HG03095 (cell line): ENCODE measurements at regions not wholly inside any gene's neighbourhood (a gene's known extent, or its start where the extent isn't known, plus 50 kb on each side); places are given as distances from the start of the nearest gene placed in this dataset.

Experiments
- ATAC-seq: cut with Tn5 transposase; IDR thresholded peaks from one replicate; pipeline ENCODE4 v1.9.1; 2021; ENCODE audit warnings: moderate library complexity; ENCODE audit not compliant: unreplicated experiment

DNA sequence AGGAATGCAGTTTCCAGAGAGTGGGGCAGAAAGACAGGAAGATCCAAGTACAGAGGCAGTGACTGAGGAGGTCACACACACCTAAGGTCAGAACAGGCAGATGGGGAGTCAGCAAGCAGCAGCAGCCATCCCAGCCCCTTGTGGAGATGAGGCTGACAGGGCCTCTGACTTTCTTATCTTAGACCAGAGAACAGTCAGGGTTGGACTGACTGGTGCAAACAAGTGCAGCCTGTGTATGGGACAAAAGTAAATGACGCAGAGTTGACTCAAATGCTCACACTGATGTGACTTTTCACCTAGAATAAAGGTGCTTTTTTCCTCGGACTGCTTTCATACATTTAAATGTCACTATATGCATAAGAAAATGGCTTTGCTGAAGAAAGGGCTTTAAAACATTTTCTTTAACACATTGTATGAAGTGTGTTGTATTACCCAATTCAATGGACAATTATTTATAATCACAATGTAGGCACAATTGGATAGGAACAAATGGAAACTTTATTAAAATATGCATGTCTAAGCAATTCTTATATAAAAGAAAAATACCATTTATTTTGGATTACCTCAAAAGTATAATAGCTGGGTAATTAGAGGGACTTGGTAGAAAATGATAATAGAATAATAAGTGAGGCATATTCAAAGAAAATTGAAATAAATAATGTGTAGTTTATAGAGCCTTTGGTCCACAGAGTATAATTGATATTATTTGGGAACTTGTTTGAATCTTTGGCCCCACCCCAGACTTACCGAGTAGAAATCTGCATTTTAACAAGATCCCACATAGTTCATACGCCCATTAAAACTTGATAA, 1321.5 kb upstream of the CELF4 start:
- no peak for ATAC-seq

DNA sequence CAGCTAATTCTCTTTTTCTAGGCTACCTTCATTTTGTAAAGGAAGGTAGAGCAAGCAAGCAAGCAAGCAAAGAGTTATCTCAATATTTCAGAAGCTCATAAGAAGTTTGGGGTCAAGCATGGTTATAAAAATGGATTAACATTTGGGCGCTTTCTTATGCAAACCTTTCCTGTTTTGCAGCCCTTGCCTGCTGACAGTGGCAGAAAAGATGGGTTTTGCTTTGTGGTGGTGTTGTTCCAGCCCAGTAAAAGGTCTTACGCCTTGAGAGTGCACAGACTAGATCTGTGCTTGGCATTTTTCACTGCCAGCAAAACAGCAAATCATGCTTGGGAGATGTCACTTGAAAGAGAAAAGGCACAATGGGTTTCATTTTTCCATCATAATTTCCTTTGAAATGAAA, 1320.6 kb upstream of the CELF4 start:
- ATAC-seq, result no peak

DNA sequence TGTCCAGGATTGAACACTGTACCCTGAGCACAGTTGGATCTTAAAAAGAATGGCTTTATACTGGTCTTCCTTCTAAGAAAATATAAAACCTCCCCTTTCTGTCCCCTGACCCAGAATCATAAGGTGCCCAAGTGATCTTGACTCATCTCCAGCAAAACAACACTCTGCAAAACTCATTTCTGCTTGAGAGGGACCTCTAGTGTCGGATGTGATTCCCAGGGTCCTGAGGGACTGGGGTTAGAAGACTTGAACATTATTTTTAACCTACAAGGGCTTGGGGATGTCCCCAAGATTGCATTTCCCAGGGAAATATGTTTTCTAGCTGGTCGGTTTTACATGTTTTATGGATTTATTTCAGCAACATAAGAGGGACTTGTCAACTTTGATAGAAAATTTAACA, 1318.5 kb upstream of the CELF4 start:
- ATAC-seq, result no peak

GRCh38 chr18:38883111-38883510, 1317.5 kb upstream of the CELF4 start:
- no peak for ATAC-seq

GRCh38 chr18:38879871-38880270, 1314.3 kb upstream of the CELF4 start:
- no peak for ATAC-seq

GRCh38 chr18:38872342-38872741, 1306.7 kb upstream of the CELF4 start:
- ATAC-seq, result no peak

GRCh38 chr18:38868757-38869156, 1303.2 kb upstream of the CELF4 start:
- ATAC-seq, result no peak

DNA sequence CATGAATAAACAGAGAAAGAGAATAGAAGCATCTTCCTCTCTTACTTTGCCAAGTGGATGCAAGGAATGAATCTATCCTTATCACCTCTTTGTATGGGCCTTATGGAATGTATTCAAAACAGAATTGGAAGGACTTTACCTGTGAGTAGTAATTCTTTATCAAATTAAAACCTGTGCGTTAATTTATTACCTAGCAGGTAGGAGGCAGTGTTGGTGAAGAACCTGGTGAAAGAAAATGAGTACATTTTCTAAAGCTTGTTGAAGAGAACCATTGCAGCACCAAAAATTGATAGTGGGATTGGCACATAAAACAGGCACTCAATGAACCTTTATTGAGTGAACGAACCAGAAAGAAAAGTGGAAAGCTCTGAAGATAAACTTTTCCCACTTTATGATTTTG, 1302.1 kb upstream of the CELF4 start:
- no peak for ATAC-seq

DNA sequence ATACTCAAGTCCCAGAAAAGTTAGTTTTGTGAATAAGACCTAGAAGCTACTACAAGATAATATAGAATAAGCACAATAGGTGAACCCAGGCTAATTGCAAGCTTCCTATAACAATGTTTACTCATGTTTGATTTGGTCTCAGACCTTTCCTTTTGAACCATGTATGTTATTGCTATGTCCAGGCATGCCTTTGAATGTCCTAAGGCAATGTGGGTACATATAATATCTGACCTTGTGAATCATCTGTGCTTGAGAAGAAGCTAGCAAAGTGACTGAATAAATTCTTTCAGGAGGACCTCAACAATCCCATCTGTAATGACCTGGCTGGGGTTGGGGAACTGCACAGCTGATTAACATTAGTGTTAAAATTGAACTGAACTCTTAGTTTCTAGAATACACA, 1285.9 kb upstream of the CELF4 start:
- ATAC-seq, result no peak

DNA sequence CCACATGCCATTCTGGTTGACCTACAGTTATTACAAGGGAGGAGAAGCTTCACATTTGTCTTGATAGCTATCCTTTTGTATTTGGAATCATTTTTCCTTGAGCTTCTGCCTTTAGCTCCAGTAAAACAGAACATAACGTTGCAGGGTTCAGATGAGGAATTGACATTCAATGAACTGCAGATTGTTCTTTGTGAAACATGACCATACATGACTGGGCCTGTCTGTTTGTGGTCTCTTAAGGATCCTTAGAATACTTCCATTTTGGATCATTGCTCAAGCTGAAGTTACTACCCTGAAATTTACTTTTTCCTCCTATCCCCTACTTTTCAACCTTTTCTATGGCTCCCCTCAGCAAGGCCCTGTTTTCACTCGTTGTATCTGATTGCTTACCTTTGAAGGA, 1281.7 kb upstream of the CELF4 start:
- ATAC-seq, result no peak

GRCh38 chr18:38843291-38843690, 1277.7 kb upstream of the CELF4 start:
- ATAC-seq, result no peak

- no peak for ATAC-seq
Observed at GRCh38 chr18:38826247-38826646, 1260.6 kb upstream of the CELF4 start.

GRCh38 chr18:38811209-38811608, 1245.6 kb upstream of the CELF4 start:
- no peak for ATAC-seq

DNA sequence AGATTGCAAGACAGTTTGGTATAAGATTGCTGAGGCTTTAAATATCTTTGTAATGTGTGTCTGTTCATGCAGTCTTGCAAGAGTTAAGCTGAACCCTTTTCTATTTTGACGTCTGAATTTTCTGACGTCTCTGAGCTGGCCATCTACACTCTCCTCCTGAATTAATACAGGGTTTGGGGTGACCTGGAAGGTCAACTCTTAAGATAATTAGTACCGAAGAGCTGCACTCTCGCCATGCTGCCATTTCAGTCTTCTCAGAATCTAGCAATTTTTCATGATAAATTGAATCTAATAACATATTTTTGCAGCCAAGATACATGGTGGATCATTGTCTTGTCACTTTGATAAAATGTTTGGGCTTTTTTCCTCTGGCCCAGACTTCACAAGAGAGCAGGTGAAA, 1245.2 kb upstream of the CELF4 start:
- no peak for ATAC-seq

DNA sequence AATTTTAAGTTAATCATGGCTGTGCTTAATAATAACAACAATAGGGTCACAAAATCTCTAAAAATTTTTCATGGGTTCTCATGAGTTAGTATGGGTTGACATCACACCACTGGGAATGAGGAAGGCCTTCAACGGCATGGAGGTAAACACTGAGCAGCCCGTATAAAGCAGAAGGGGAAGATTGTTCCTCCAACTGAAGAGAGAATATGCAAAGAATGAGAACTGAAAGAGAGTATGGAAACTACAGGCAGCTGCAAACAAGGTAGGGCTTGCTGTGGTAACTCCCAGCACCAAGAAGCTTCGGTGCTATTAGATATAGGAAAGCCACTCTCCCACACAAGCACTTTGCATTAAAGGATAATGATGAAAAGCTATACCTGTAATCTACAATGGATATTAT, 1242.3 kb upstream of the CELF4 start:
- ATAC-seq, result no peak

GRCh38 chr18:38805256-38805655, 1239.7 kb upstream of the CELF4 start:
- no peak for ATAC-seq

DNA sequence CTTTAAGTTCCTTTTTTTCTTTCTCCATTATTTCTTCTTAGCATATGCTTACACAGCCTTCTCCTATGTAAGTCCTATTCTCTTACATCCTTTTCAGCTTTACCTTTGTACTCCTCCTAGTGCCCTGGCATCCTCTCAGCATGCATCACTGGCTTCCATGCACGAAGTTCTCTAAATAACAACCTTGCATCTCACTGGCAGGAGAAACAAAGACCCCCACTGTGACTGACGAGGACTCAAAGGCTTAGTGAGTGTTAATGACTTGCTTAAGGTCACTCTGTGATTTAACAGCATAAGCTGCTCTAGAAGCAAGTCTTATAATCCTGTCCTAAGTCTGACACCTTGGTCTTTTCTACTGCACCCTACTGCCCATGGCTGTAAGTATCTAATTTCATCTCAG, 1236.0 kb upstream of the CELF4 start:
- no peak for ATAC-seq

- no peak for ATAC-seq
Observed at GRCh38 chr18:38796762-38797161, 1231.2 kb upstream of the CELF4 start.

DNA sequence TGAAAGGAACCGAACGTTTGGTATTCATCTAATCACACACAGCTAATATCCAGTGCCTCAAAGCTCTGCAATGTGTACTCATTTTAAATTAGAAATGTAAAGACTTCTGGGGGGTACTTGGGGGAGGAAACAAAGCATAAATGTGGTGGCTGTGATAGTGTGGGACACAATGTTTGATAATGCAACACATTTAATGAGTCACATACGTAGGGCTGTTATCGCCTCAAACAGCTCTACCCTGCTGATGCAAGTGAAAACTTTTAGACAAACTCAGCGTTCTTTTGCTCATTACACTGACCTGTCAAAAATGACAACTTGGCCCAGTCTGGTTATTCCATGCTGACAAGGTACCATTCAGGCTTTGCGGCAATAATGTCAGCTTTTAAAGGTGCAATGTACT, 1227.1 kb upstream of the CELF4 start:
- no peak for ATAC-seq

GRCh38 chr18:38790786-38791185, 1225.2 kb upstream of the CELF4 start:
- no peak for ATAC-seq

DNA sequence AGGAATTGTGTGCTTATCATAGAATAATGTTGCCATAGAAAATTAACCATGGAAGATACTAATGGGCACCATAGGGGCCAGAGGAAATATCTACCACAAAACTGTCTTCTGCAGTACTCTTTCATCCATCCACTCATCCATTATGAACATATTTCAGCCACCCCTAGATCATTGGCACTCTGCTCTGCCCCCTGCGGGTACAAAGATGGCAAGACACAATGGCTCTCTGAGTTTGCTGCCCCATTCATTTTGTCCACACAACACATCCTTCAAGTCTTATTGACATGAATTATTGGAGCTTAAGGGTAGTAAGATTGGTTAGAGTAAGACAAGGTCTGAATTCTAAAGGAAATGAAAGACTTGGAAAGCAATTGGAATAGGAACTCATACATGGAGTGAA, 1224.7 kb upstream of the CELF4 start:
- no peak for ATAC-seq

DNA sequence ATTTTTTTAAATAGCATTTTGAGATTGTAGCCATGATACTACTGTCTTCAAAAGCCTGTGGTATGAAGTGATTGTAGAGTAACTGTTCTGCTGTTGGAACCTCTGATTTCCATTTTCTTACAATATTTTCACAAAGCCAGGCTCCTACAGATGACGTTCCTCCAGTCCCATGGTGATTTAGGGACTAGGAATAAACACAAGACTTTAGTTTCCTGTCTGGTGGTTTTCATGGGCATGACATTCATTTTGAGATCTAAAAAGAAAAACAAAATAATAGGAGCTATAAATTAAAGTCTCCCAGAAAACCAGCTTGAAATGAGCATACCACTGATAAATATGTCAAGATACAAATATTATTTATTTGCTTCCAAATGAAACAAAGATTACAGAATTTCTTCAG, 1223.5 kb upstream of the CELF4 start:
- no peak for ATAC-seq

DNA sequence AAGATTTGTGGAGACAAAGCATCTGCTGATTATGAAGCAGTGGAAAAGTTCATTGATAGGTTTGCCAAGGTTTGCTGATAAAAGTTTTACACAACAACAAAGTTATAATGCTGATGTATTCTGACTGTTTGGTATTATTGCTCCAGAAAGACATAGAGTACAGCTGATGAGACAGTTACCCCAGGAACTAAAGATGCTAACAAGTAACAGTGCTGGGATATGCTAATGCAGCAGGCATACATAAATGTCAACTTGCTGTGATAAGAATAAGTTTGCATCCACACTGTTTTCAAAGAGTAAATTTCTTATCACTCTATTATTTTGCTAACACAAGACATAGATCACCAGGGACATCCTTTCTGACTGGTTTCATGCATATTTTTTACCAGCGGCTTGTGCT, 1221.3 kb upstream of the CELF4 start:
- ATAC-seq, result no peak
